CD4-positive, alpha-beta T cell (primary cell): ENCODE measurements at regions not wholly inside any gene's neighbourhood (a gene's known extent, or its start where the extent isn't known, plus 50 kb on each side); places are given as distances from the start of the nearest gene placed in this dataset.

ENCODE experiments used
- ATAC-seq: fragments of 200-7000 bp; cut with Tn5 transposase; one replicate; pipeline ENCODE4 v1.10.0; 2022; ENCODE audit warnings: mild to moderate bottlenecking; ENCODE audit not compliant: poor library complexity
- CTCF ChIA-PET: fragments of 350-600 bp; sonication (Branson Sonifier 250); formaldehyde crosslinking; loops from one replicate; lab custom pipeline; 2021; ENCODE audit warnings: antibody characterized with exemption, inconsistent platforms; lab: Charles Lee
- POLR2A ChIA-PET: fragments of 350-600 bp; sonication (Branson Sonifier 250); formaldehyde crosslinking; loops from one replicate; lab custom pipeline; 2021; ENCODE audit warnings: antibody characterized with exemption, inconsistent platforms; lab: Charles Lee
- DNase-seq, 14 experiments: peaks; one replicate each; pipeline ENCODE4 v3.0.0-alpha.2; 2013 to 2020; ENCODE audit warnings: mixed read lengths in 2 of 14
- H3K27ac ChIP-seq, 2 donors: one replicate each; pipeline versions ENCODE4 v1.5.1 to v1.7.0; 2013; ENCODE audit warnings: low read length in 2 of 2, low read depth in 1 of 2, mild to moderate bottlenecking in 1 of 2
- H3K27me3 ChIP-seq, 2 experiments: 1 replicate in 1 of 2; 2 replicates in 1 of 2; pipeline versions ENCODE4 v1.6.1 to v1.7.0; 2013; ENCODE audit warnings: low read length in 2 of 2, control low read depth in 1 of 2, mild to moderate bottlenecking in 1 of 2, moderate library complexity in 1 of 2; ENCODE audit not compliant: insufficient read depth in 2 of 2, control insufficient read depth in 1 of 2
- H3K36me3 ChIP-seq: one replicate; pipeline ENCODE4 v1.6.1; 2013; ENCODE audit warnings: low read length, control low read depth; ENCODE audit not compliant: insufficient read depth
- H3K4me1 ChIP-seq: one replicate; pipeline ENCODE4 v1.6.1; 2013; ENCODE audit warnings: low read length, control low read depth; ENCODE audit not compliant: insufficient read depth
- H3K4me3 ChIP-seq: one replicate; pipeline ENCODE4 v1.5.1; 2013; ENCODE audit warnings: mild to moderate bottlenecking, low read length, moderate library complexity
- H3K9me3 ChIP-seq, 2 experiments: 1 replicate in 1 of 2; 2 replicates in 1 of 2; pipeline versions ENCODE4 v1.6.1 to v1.7.0; 2013; ENCODE audit warnings: low read length in 2 of 2, mild to moderate bottlenecking in 2 of 2, control low read depth in 1 of 2, moderate library complexity in 1 of 2; ENCODE audit not compliant: control insufficient read depth in 1 of 2, insufficient read depth in 1 of 2
- H3K27ac Mint-ChIP-seq: one replicate; pipeline ENCODE4 v1.8.0; 2020; ENCODE audit warnings: mixed read lengths
- H3K27me3 Mint-ChIP-seq: one replicate; pipeline ENCODE4 v1.8.0; 2021; ENCODE audit warnings: mixed read lengths
- H3K36me3 Mint-ChIP-seq: one replicate; pipeline ENCODE4 v1.8.0; 2021; ENCODE audit warnings: low read depth, mixed read lengths
- H3K4me1 Mint-ChIP-seq: one replicate; pipeline ENCODE4 v1.8.0; 2021; ENCODE audit warnings: low read depth, mixed read lengths
- H3K4me3 Mint-ChIP-seq: one replicate; pipeline ENCODE4 v1.8.0; 2020; ENCODE audit warnings: mild to moderate bottlenecking, mixed read lengths
- H3K9me3 Mint-ChIP-seq: one replicate; pipeline ENCODE4 v1.8.0; 2020; ENCODE audit warnings: mixed read lengths
- CTCF ChIP-seq: fragments of 200-600 bp; IDR thresholded peaks from one replicate; pipeline ENCODE4 v1.8.0; 2022; ENCODE audit warnings: antibody characterized with exemption, mild to moderate bottlenecking
- intact Hi-C, 2 experiments: fragments of 100-400 bp; cut with DNase I in 1 of 2; cut with micrococcal nuclease in 1 of 2; formaldehyde crosslinking; loops; one replicate each; pipeline versions ENCODE4 v1.15.1 to v1.9.0; 2023 to 2025; cut with DNase I, micrococcal nuclease

GRCh38 chr1:218671573-218671972, 326.4 kb downstream of the TGFB2 start:
- Histone ChIP-seq H3K27me3 (no peaks in the 10 kb centered on the region), H3K4me1 (no peaks in the 10 kb centered on the region), H3K9me3 (peaks cover 3 to 5% of the 10 kb centered on the region in 2 experiments), H3K4me3 (no peak overlapping the region), H3K27ac (no peak overlapping the region), H3K36me3 (no peaks in the 10 kb centered on the region)
- intact Hi-C loops, result no loop called here
- no peak for ATAC-seq
- Mint-ChIP-seq H3K9me3 (peaks cover 7% of the 10 kb centered on the region), H3K27ac (no peak overlapping the region), H3K4me3 (no peak overlapping the region), H3K4me1 (no peaks in the 10 kb centered on the region), H3K27me3 (no peaks in the 10 kb centered on the region), H3K36me3 (no peaks in the 10 kb centered on the region)
- ChIA-PET CTCF (no interaction called here), POLR2A (no interaction called here)
- DNase-seq, result no peak
- TF ChIP-seq CTCF, result no peak

GRCh38 chr1:218673170-218673569, 328.0 kb downstream of the TGFB2 start:
- no peaks in the 10 kb centered on the region for H3K4me1 Mint-ChIP-seq
- intact Hi-C loops, result no loop called here
- no peaks in the 10 kb centered on the region for H3K27me3 ChIP-seq
- peaks cover 3 to 5% of the 10 kb centered on the region in 2 experiments for H3K9me3 ChIP-seq
- H3K4me3 ChIP-seq, result no peak overlapping the region
- H3K4me1 ChIP-seq, result no peaks in the 10 kb centered on the region
- H3K27ac ChIP-seq, result no peak overlapping the region
- H3K27ac Mint-ChIP-seq, result no peak overlapping the region
- H3K4me3 Mint-ChIP-seq, result no peak overlapping the region
- H3K27me3 Mint-ChIP-seq, result no peaks in the 10 kb centered on the region
- ChIA-PET CTCF (no interaction called here), POLR2A (no interaction called here)
- DNase-seq (no peak), ATAC-seq (no peak)
- TF ChIP-seq CTCF, result no peak
- H3K9me3 Mint-ChIP-seq, result peaks cover 4% of the 10 kb centered on the region
- H3K36me3 ChIP-seq, result no peaks in the 10 kb centered on the region
- H3K36me3 Mint-ChIP-seq, result no peaks in the 10 kb centered on the region

- no peak for TF ChIP-seq CTCF
- Histone ChIP-seq H3K27ac (no peak overlapping the region), H3K9me3 (peaks cover 3 to 5% of the 10 kb centered on the region in 2 experiments), H3K27me3 (no peaks in the 10 kb centered on the region), H3K4me3 (no peak overlapping the region), H3K4me1 (no peaks in the 10 kb centered on the region), H3K36me3 (no peaks in the 10 kb centered on the region)
- intact Hi-C loops, result no loop called here
- no peaks in the 10 kb centered on the region for H3K27me3 Mint-ChIP-seq
- ChIA-PET CTCF (no interaction called here), POLR2A (no interaction called here)
- no peaks in the 10 kb centered on the region for H3K4me1 Mint-ChIP-seq
- no peak overlapping the region for H3K27ac Mint-ChIP-seq
- no peak for ATAC-seq
- no peak for DNase-seq
- H3K4me3 Mint-ChIP-seq, result no peak overlapping the region
- no peaks in the 10 kb centered on the region for H3K36me3 Mint-ChIP-seq
- peaks cover 4% of the 10 kb centered on the region for H3K9me3 Mint-ChIP-seq
Measured at GRCh38 chr1:218674280-218674773, 329.2 kb downstream of the TGFB2 start.
